HG02840 (cell line): ENCODE measurements at regions not wholly inside any gene's neighbourhood (a gene's known extent, or its start where the extent isn't known, plus 50 kb on each side); places are given as distances from the start of the nearest gene placed in this dataset.

Experiments used
- ATAC-seq: cut with Tn5 transposase; IDR thresholded peaks from one replicate; pipeline ENCODE4 v1.9.1; 2021; ENCODE audit warnings: mild to moderate bottlenecking, moderate library complexity, moderate number of reproducible peaks; ENCODE audit not compliant: unreplicated experiment, low FRiP score

GRCh38 chr18:51881394-51881793 is 458.6 kb upstream of the DCC start:
- no peak for ATAC-seq

- no peak for ATAC-seq
Observed at GRCh38 chr18:51884039-51884438, 456.0 kb upstream of the DCC start.

- ATAC-seq, result no peak
Observed at GRCh38 chr18:51890762-51891161, 449.2 kb upstream of the DCC start.

GRCh38 chr18:51891876-51892275 is 448.1 kb upstream of the DCC start:
- no peak for ATAC-seq

GRCh38 chr18:51897884-51898283 is 442.1 kb upstream of the DCC start:
- no peak for ATAC-seq

- ATAC-seq, result no peak
Observed at GRCh38 chr18:51907687-51908597, 432.1 kb upstream of the DCC start.

GRCh38 chr18:51908598-51908944 is 431.4 kb upstream of the DCC start:
- no peak for ATAC-seq

GRCh38 chr18:51911584-51911983 is 428.4 kb upstream of the DCC start:
- ATAC-seq, result no peak

GRCh38 chr18:51912381-51912780 is 427.6 kb upstream of the DCC start:
- no peak for ATAC-seq

GRCh38 chr18:51915176-51915575 is 424.8 kb upstream of the DCC start:
- no peak for ATAC-seq

- ATAC-seq, result no peak
Observed at GRCh38 chr18:51921862-51922261, 418.1 kb upstream of the DCC start.

- no peak for ATAC-seq
Observed at GRCh38 chr18:51933903-51934302, 406.1 kb upstream of the DCC start.

GRCh38 chr18:51936115-51936514 is 403.9 kb upstream of the DCC start:
- ATAC-seq, result no peak

GRCh38 chr18:51941999-51942398 is 398.0 kb upstream of the DCC start:
- ATAC-seq, result peak; percentile 55

- ATAC-seq, result no peak
Observed at GRCh38 chr18:51943281-51943680, 396.7 kb upstream of the DCC start.

- no peak for ATAC-seq
Observed at GRCh38 chr18:51946946-51947345, 393.1 kb upstream of the DCC start.

GRCh38 chr18:51952844-51953243 is 387.2 kb upstream of the DCC start:
- ATAC-seq, result no peak

GRCh38 chr18:51953521-51953920 is 386.5 kb upstream of the DCC start:
- peak; percentile 87 for ATAC-seq

GRCh38 chr18:51955136-51955535 is 384.9 kb upstream of the DCC start:
- ATAC-seq, result no peak

- no peak for ATAC-seq
Observed at GRCh38 chr18:51957001-51957400, 383.0 kb upstream of the DCC start.

GRCh38 chr18:51980101-51980500 is 359.9 kb upstream of the DCC start:
- ATAC-seq, result no peak

- ATAC-seq, result no peak
Observed at GRCh38 chr18:51988277-51988676, 351.7 kb upstream of the DCC start.
